ENCODE measurements at regions not wholly inside any gene's neighbourhood (a gene's known extent, or its start where the extent isn't known, plus 50 kb on each side); places are given as distances from the start of the nearest gene placed in this dataset.

GRCh38 chrX:45323387-45323786, 122.7 kb upstream of the DIPK2B start:
- TF ChIP-seq POLR2AphosphoS5 (IDR thresholded peaks at IDR 0.05; ENCODE audit: low read depth, low read length) (no peak), CTCF (IDR thresholded peaks at IDR 0.05) (no peak), REST (IDR thresholded peaks at IDR 0.05; ENCODE audit: insufficient read depth in 1 of 2, low read depth in 2 of 2, low read length in 1 of 2) (no peak), TCF7L2 (IDR thresholded peaks at IDR 0.05; ENCODE audit: low read depth, low read length) (no peak), SIN3A (IDR thresholded peaks at IDR 0.05; ENCODE audit: borderline replicate concordance, insufficient read depth, low read depth, low read length) (no peak)
- BruUV-seq (replicated peaks), result no TSS peak
- DNase-seq (ENCODE audit: low read depth, low spot score) (no peak), ATAC-seq (no peak)
- POLR2A ChIA-PET, result no interaction called here
- in situ Hi-C loops (cut with HindIII; ENCODE audit: low pct_unique_long_range_greater_than_20kb, low sequenced_read_pairs) (no loop called here), intact Hi-C loops (cut with micrococcal nuclease; ENCODE audit: unreplicated experiment) (loop anchor here (5.0 to 10.0 kb wide), 2 partner anchors 181 to 429 kb away; no protein-coding TSS in a partner anchor)
- Histone ChIP-seq H3K4me3 (ENCODE audit: low read depth in 2 of 2, low read length in 2 of 2) (no peak overlapping the region), H3K9me3 (ENCODE audit: control insufficient read depth, insufficient read depth, low read depth, low read length) (no peaks in the 10 kb centered on the region), H3K36me3 (ENCODE audit: control insufficient read depth, insufficient read depth, low read length) (no peaks in the 10 kb centered on the region), H3K4me1 (ENCODE audit: control insufficient read depth, insufficient read depth, low read length) (no peaks in the 10 kb centered on the region), H3K27ac (ENCODE audit: low read length) (no peak overlapping the region), H3K27me3 (ENCODE audit: control insufficient read depth, insufficient read depth, low read length) (no peaks in the 10 kb centered on the region)
- CTCF ChIA-PET, result no interaction called here

GRCh38 chrX:45322820-45323219, 122.1 kb upstream of the DIPK2B start:
- Histone ChIP-seq H3K9me3 (ENCODE audit: control insufficient read depth, insufficient read depth, low read depth, low read length) (no peaks in the 10 kb centered on the region), H3K4me3 (ENCODE audit: low read depth in 2 of 2, low read length in 2 of 2) (no peak overlapping the region), H3K27ac (ENCODE audit: low read length) (no peak overlapping the region), H3K36me3 (ENCODE audit: control insufficient read depth, insufficient read depth, low read length) (no peaks in the 10 kb centered on the region), H3K4me1 (ENCODE audit: control insufficient read depth, insufficient read depth, low read length) (no peaks in the 10 kb centered on the region), H3K27me3 (ENCODE audit: control insufficient read depth, insufficient read depth, low read length) (no peaks in the 10 kb centered on the region)
- intact Hi-C loops (cut with micrococcal nuclease; ENCODE audit: unreplicated experiment), result loop anchor here (5.0 to 10.0 kb wide), 2 partner anchors 182 to 429 kb away; no protein-coding TSS in a partner anchor
- in situ Hi-C loops (cut with HindIII; ENCODE audit: low pct_unique_long_range_greater_than_20kb, low sequenced_read_pairs), result no loop called here
- TF ChIP-seq REST (IDR thresholded peaks at IDR 0.05; ENCODE audit: insufficient read depth in 1 of 2, low read depth in 2 of 2, low read length in 1 of 2) (no peak), CTCF (IDR thresholded peaks at IDR 0.05) (no peak), SIN3A (IDR thresholded peaks at IDR 0.05; ENCODE audit: borderline replicate concordance, insufficient read depth, low read depth, low read length) (no peak), TCF7L2 (IDR thresholded peaks at IDR 0.05; ENCODE audit: low read depth, low read length) (no peak), POLR2AphosphoS5 (IDR thresholded peaks at IDR 0.05; ENCODE audit: low read depth, low read length) (no peak)
- ATAC-seq (peak; percentile 63; the same call in 1 of the 2 replicates), DNase-seq (ENCODE audit: low read depth, low spot score) (peak; percentile 27)
- ChIA-PET CTCF (no interaction called here), POLR2A (interaction anchor here (0.6 kb wide), 1 partner anchor 447 kb away, joined by 6 read pairs; no protein-coding TSS in a partner anchor)
- no TSS peak for BruUV-seq (replicated peaks)

Measured in Panc1 (cell line).